ENCODE measurements at regions not wholly inside any gene's neighbourhood (a gene's known extent, or its start where the extent isn't known, plus 50 kb on each side); places are given as distances from the start of the nearest gene placed in this dataset.
"Not testable (repeated sequence)": the region's sequence is repeated elsewhere in the genome, so short reads cannot be mapped to it uniquely, and the experiment has no call there.

DNA sequence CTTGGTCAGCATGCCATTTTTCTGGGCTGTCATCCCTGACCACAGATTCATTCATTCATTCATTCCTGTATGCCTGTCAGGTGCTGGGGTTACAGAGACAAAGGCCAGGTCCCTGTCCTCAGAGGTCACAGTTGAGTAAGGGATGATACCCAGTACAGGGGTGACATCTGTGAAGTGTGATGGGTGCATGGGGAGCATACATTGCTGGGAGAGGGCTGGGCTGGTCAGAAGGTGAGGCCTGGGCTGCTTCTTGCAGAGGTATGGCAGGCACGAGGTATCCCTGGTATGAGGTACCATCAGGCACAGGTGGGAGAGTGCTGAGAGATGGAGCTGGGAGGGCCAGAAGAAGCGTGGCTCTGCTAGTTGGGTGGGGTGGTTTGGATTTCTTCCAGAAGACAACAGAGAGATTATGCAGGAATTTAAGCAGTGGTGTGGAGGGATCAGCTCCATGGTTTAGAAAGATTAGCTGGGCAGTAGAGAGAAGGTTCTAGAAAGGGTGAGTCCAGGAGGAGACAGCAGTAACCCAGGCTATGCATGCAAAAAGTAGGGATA lies 181.9 kb upstream of the HAAO start:
- H3K4me1 ChIP-seq = peaks cover 4 to 6% of the 10 kb centered on the region in 2 donors
- DNase-seq = peak; percentile 15 to 20
- no peaks in the 10 kb centered on the region for H3K27me3 ChIP-seq
- intact Hi-C loops (cut with DNase I; ENCODE audit: low total_unique reads) = no loop called here
- no peak overlapping the region for H3K4me3 ChIP-seq
- TF ChIP-seq, protein P1, sequence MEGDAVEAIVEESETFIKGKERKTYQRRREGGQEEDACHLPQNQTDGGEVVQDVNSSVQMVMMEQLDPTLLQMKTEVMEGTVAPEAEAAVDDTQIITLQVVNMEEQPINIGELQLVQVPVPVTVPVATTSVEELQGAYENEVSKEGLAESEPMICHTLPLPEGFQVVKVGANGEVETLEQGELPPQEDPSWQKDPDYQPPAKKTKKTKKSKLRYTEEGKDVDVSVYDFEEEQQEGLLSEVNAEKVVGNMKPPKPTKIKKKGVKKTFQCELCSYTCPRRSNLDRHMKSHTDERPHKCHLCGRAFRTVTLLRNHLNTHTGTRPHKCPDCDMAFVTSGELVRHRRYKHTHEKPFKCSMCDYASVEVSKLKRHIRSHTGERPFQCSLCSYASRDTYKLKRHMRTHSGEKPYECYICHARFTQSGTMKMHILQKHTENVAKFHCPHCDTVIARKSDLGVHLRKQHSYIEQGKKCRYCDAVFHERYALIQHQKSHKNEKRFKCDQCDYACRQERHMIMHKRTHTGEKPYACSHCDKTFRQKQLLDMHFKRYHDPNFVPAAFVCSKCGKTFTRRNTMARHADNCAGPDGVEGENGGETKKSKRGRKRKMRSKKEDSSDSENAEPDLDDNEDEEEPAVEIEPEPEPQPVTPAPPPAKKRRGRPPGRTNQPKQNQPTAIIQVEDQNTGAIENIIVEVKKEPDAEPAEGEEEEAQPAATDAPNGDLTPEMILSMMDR (IDR thresholded peaks at IDR 0.05) = no peak
- no peak for TF ChIP-seq POLR2A (IDR thresholded peaks at IDR 0.05)
- no peaks in the 10 kb centered on the region for H3K36me3 ChIP-seq
- no peaks in the 10 kb centered on the region for H3K9me3 ChIP-seq
- H3K27ac ChIP-seq = peak overlapping the region; percentile 78 to 80

DNA sequence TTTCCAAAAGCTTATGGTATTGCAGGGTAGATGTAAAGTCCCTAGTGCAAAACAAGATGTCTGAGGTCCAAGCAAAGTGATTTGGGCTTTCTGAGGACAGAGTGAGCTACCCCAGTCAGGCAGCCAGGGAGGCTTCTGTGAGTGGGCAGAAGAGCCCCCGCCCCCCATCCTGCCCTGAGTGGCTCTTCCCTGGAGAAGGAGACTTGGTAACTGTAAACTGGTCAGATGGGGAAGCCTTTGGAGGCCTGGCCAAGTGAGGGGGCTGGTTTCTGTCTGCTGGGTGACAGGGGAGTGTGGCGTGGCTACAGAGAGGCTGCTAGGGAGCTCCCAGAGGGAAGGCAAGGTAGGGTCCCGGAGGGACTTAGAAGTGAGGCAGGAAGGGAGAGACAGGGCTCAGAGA lies 181.3 kb upstream of the HAAO start:
- H3K9me3 ChIP-seq = no peaks in the 10 kb centered on the region
- intact Hi-C loops (cut with DNase I; ENCODE audit: low total_unique reads) = no loop called here
- H3K4me3 ChIP-seq = no peak overlapping the region
- H3K36me3 ChIP-seq = no peaks in the 10 kb centered on the region
- peaks cover 4 to 6% of the 10 kb centered on the region in 2 donors for H3K4me1 ChIP-seq
- H3K27me3 ChIP-seq = no peaks in the 10 kb centered on the region
- TF ChIP-seq POLR2A (IDR thresholded peaks at IDR 0.05) = no peak
- TF ChIP-seq, protein P1 (IDR thresholded peaks at IDR 0.05) = no peak
- H3K27ac ChIP-seq = peak overlapping the region; percentile 78 to 80
- peak; percentile 11 to 20 for DNase-seq

DNA sequence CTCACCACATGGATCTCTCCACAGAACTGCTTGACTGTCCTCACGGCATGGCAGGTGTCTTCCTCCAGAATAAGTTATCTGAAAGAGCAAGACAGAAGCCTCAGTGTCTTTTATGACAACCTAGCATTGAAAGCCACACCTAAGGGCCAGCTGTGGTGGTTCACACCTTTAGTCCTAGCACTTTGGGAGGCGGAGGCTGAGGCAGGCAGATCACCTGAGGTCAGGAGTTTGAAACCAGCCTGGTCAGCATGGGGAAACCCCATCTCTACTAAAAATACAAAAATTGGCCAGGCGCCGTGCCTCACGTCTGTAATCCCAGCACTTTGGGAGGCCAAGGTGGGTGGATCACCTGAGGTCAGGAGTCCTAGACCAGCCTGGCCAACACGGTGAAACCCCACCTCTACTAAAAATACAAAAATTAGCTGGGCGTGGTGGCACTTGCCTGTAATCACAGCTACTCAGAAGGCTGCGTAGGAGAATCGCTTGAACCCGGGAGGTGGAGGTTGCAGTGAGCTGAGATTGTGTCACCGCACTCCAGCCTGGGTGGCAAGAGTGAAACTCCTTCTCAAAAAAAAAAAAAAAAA lies 180.6 kb upstream of the HAAO start:
- intact Hi-C loops (cut with DNase I; ENCODE audit: low total_unique reads) = not testable (repeated sequence)
- peak overlapping the region; percentile 59 to 68 for H3K27ac ChIP-seq

DNA sequence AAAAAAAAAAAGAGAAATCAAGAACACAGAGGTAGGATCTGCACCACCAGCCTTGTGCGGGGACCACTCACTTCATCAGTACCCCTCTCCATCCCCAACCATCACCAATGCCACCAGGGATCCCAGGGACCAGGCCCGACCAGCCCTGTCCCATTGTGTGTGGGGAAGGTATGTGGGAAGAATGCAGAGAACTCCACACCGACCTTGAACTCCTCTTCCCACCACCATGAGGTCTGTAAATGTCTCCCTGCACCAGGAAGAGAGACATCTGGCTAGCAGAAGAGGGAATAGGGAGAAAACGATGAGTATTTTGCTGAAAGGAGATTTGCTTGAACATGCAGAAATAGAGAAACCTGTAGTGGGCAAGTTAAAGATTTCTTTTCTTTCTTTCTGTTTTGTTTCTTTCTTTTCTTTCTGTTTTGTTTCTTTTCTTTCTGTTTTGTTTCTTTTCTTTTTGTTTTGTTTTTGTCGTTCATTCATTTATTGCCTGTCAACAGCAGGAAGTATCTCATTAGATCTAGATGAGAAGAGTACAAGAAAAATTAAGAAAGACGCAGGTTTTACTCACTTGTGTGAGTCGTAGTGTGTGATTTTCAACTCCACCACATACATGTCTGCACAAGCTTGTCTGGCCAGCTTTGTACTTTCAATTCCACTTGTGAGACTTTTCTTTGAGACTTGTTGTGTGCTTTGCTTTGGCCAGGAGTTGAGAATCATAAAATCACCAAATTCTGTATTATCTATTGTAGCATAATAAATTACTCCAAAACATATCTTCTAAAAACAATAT lies 179.8 kb upstream of the HAAO start:
- H3K4me1 ChIP-seq = peaks cover 4 to 6% of the 10 kb centered on the region in 2 donors
- DNase-seq = peak in 1 of 2 donors; percentile 14
- no peaks in the 10 kb centered on the region for H3K9me3 ChIP-seq
- no peak overlapping the region for H3K4me3 ChIP-seq
- no peaks in the 10 kb centered on the region for H3K27me3 ChIP-seq
- intact Hi-C loops (cut with DNase I; ENCODE audit: low total_unique reads) = no loop called here
- H3K27ac ChIP-seq = peak overlapping the region; percentile 59 to 68
- H3K36me3 ChIP-seq = no peaks in the 10 kb centered on the region
- TF ChIP-seq, protein P1 (IDR thresholded peaks at IDR 0.05) = no peak
- TF ChIP-seq POLR2A (IDR thresholded peaks at IDR 0.05) = no peak

More for the DNA sequence above, 180.6 kb upstream of the HAAO start:
- not testable (repeated sequence) for H3K9me3 ChIP-seq, H3K36me3 ChIP-seq, H3K27me3 ChIP-seq, H3K4me3 ChIP-seq, H3K4me1 ChIP-seq
- DNase-seq = peak in 1 of 2 donors; percentile 11

DNA sequence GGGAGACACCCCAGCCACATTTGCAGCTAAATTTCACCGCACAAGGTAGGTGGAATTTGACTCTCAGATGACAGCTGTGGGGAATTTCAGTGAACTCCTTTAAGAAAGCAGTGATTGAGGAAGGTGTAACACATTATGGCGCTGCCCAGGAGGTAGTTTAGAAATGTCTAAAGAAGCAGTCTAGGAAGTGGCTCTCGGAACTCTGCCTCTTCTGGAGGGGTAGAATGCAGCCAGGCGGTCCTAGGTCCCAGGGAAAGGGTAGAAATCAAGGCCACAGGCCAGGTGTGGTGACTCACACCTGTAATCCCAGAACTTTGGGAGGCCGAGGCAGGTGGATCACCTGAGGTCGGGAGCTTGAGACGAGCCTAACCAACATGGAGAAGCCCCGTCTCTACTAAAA lies 179.0 kb upstream of the HAAO start:
- no peaks in the 10 kb centered on the region for H3K9me3 ChIP-seq
- no peak overlapping the region for H3K4me3 ChIP-seq
- no peaks in the 10 kb centered on the region for H3K27me3 ChIP-seq
- H3K4me1 ChIP-seq = peaks cover 4 to 6% of the 10 kb centered on the region in 2 donors
- DNase-seq = no peak
- TF ChIP-seq, protein P1 (IDR thresholded peaks at IDR 0.05) = no peak
- TF ChIP-seq POLR2A (IDR thresholded peaks at IDR 0.05) = no peak
- intact Hi-C loops (cut with DNase I; ENCODE audit: low total_unique reads) = no loop called here
- no peaks in the 10 kb centered on the region for H3K36me3 ChIP-seq
- peak overlapping the region; percentile 59 to 68 for H3K27ac ChIP-seq
